GM21360 (cell line): ENCODE measurements at regions not wholly inside any gene's neighbourhood (a gene's known extent, or its start where the extent isn't known, plus 50 kb on each side); places are given as distances from the start of the nearest gene placed in this dataset.
"Not testable (repeated sequence)": the region's sequence is repeated elsewhere in the genome, so short reads cannot be mapped to it uniquely, and the experiment has no call there.

ENCODE experiments used
- ATAC-seq: cut with Tn5 transposase; IDR thresholded peaks from one replicate; pipeline ENCODE4 v1.9.1; 2021; ENCODE audit warnings: mild to moderate bottlenecking, moderate library complexity; ENCODE audit not compliant: unreplicated experiment

- ATAC-seq: no peak
Observed at GRCh38 chr22:22697377-22698117, 53.1 kb downstream of the GGTLC2 start.

GRCh38 chr22:22698263-22698750, 53.9 kb downstream of the GGTLC2 start:
- ATAC-seq: no peak

- no peak for ATAC-seq
Observed at GRCh38 chr22:22700631-22701030, 56.2 kb downstream of the GGTLC2 start.

GRCh38 chr22:22701557-22701956, 57.1 kb downstream of the GGTLC2 start:
- not testable (repeated sequence) for ATAC-seq

- ATAC-seq: no peak
Observed at GRCh38 chr22:22702237-22703202, 58.1 kb downstream of the GGTLC2 start.

GRCh38 chr22:22703203-22703570, 58.8 kb downstream of the GGTLC2 start:
- no peak for ATAC-seq

GRCh38 chr22:22703715-22704114, 59.3 kb downstream of the GGTLC2 start:
- no peak for ATAC-seq

- no peak for ATAC-seq
Observed at GRCh38 chr22:22704156-22704946, 59.9 kb downstream of the GGTLC2 start.

- ATAC-seq: no peak
Observed at GRCh38 chr22:22705328-22706100, 61.1 kb downstream of the GGTLC2 start.

- ATAC-seq: no peak
Observed at GRCh38 chr22:22706253-22706915, 62.0 kb downstream of the GGTLC2 start.

- ATAC-seq: no peak
Observed at GRCh38 chr22:22709719-22710445, 65.5 kb downstream of the GGTLC2 start.

GRCh38 chr22:22710719-22711531, 66.5 kb downstream of the GGTLC2 start:
- no peak for ATAC-seq

GRCh38 chr22:22711532-22711913, 67.1 kb downstream of the GGTLC2 start:
- ATAC-seq: no peak

GRCh38 chr22:22712092-22712658, 67.8 kb downstream of the GGTLC2 start:
- ATAC-seq: no peak

- no peak for ATAC-seq
Observed at GRCh38 chr22:22712666-22713365, 68.4 kb downstream of the GGTLC2 start.

GRCh38 chr22:22713416-22713815, 69.0 kb downstream of the GGTLC2 start:
- ATAC-seq: no peak

GRCh38 chr22:22714600-22715335, 70.4 kb downstream of the GGTLC2 start:
- no peak for ATAC-seq
